GM23338 (cell line): ENCODE measurements at regions not wholly inside any gene's neighbourhood (a gene's known extent, or its start where the extent isn't known, plus 50 kb on each side); places are given as distances from the start of the nearest gene placed in this dataset.

Source experiments
- ATAC-seq: fragments of 200-7000 bp; cut with Tn5 transposase; 3 replicates; pipeline ENCODE4 v1.9.1; 2020
- DNase-seq: peaks from one replicate; pipeline ENCODE4 v3.0.0-alpha.2; 2015; ENCODE audit warnings: low spot score
- H2AFZ ChIP-seq: fragments of 200-600 bp; sonication (generic); 2 replicates; pipeline ENCODE4 v1.8.0; 2016; ENCODE audit warnings: antibody characterized with exemption, mild to moderate bottlenecking, moderate library complexity
- H3F3A ChIP-seq: fragments of 200-600 bp; sonication (generic); replicated peaks from 2 replicates; pipeline ENCODE4 v1.8.0; 2017; ENCODE audit warnings: antibody characterized with exemption, mixed run types, low read depth
- H3K27ac ChIP-seq: fragments of 200-600 bp; sonication (generic); 2 replicates; pipeline ENCODE4 v1.6.1; 2016; ENCODE audit warnings: low read depth
- H3K27me3 ChIP-seq: fragments of 200-600 bp; sonication (generic); 2 replicates; pipeline ENCODE4 v1.8.0; 2016; ENCODE audit warnings: mild to moderate bottlenecking, mixed run types, moderate library complexity; ENCODE audit not compliant: insufficient read depth
- H3K36me3 ChIP-seq: fragments of 200-600 bp; sonication (generic); 2 replicates; pipeline ENCODE4 v1.8.0; 2016; ENCODE audit warnings: mild to moderate bottlenecking; ENCODE audit not compliant: insufficient read depth
- H3K4me1 ChIP-seq: fragments of 200-600 bp; sonication (generic); 2 replicates; pipeline ENCODE4 v1.8.0; 2016; ENCODE audit warnings: mild to moderate bottlenecking, moderate library complexity; ENCODE audit not compliant: insufficient read depth
- H3K4me2 ChIP-seq: fragments of 200-600 bp; sonication (generic); 2 replicates; pipeline ENCODE4 v1.7.1; 2017; ENCODE audit warnings: mixed run types
- H3K4me3 ChIP-seq: fragments of 200-600 bp; sonication (generic); 2 replicates; pipeline ENCODE4 v1.6.1; 2016; ENCODE audit warnings: mixed run types
- H3K79me2 ChIP-seq: fragments of 200-600 bp; sonication (generic); replicated peaks from 2 replicates; pipeline ENCODE4 v1.8.0; 2017; ENCODE audit warnings: mild to moderate bottlenecking; ENCODE audit not compliant: insufficient read depth
- H3K9me2 ChIP-seq: fragments of 200-600 bp; sonication (generic); 2 replicates; pipeline ENCODE4 v1.8.0; 2017; ENCODE audit not compliant: insufficient read depth
- H4K20me1 ChIP-seq: fragments of 200-600 bp; sonication (generic); replicated peaks from 2 replicates; pipeline ENCODE4 v1.8.0; 2017; ENCODE audit warnings: mild to moderate bottlenecking; ENCODE audit not compliant: insufficient read depth
- H3K27ac Mint-ChIP-seq: 2 replicates; pipeline ENCODE4 v1.8.0; 2020; ENCODE audit warnings: inconsistent platforms, mild to moderate bottlenecking, moderate library complexity, mixed read lengths
- H3K27me3 Mint-ChIP-seq: 3 replicates; pipeline ENCODE4 v1.8.0; 2022; ENCODE audit warnings: low read depth, mild to moderate bottlenecking, moderate library complexity, mixed read lengths, inconsistent platforms; ENCODE audit not compliant: insufficient read depth, poor library complexity
- H3K36me3 Mint-ChIP-seq: 3 replicates; pipeline ENCODE4 v1.8.0; 2021; ENCODE audit warnings: low read depth, mild to moderate bottlenecking, inconsistent platforms, moderate library complexity, mixed read lengths
- H3K4me1 Mint-ChIP-seq: 3 replicates; pipeline ENCODE4 v1.8.0; 2020; ENCODE audit warnings: mild to moderate bottlenecking, inconsistent platforms, mixed read lengths
- H3K4me3 Mint-ChIP-seq: 3 replicates; pipeline ENCODE4 v1.8.0; 2021; ENCODE audit warnings: moderate library complexity, mild to moderate bottlenecking, inconsistent platforms, mixed read lengths
- H3K9me3 Mint-ChIP-seq: 3 replicates; pipeline ENCODE4 v1.8.0; 2020; ENCODE audit warnings: moderate library complexity, mild to moderate bottlenecking, inconsistent platforms, mixed read lengths
- CREB1 ChIP-seq: fragments of 250-450 bp; sonication (Bioruptor Pico); IDR thresholded peaks from 2 replicates; pipeline ENCODE4 v1.5.0; 2020; ENCODE audit warnings: low read depth, mild to moderate bottlenecking, moderate library complexity
- JUNB ChIP-seq: IDR thresholded peaks from one replicate; pipeline ENCODE4 v1.6.1; 2016; ENCODE audit warnings: antibody characterized with exemption; ENCODE audit not compliant: unreplicated experiment
- NANOG ChIP-seq: IDR thresholded peaks from 2 replicates; pipeline ENCODE4 v1.6.1; 2016; ENCODE audit warnings: antibody characterized with exemption, borderline replicate concordance
- POLR2AphosphoS5 ChIP-seq: IDR thresholded peaks from 2 replicates; pipeline ENCODE4 v1.6.1; 2016; ENCODE audit warnings: antibody characterized with exemption, low read depth
- REST ChIP-seq: IDR thresholded peaks from one replicate; pipeline ENCODE4 v1.6.1; 2018; ENCODE audit warnings: antibody characterized with exemption; ENCODE audit not compliant: unreplicated experiment
- STAT1 ChIP-seq: IDR thresholded peaks from one replicate; pipeline ENCODE4 v1.6.1; 2016; ENCODE audit warnings: antibody characterized with exemption; ENCODE audit not compliant: unreplicated experiment
- ZNF331 ChIP-seq: fragments of 250-450 bp; sonication (Bioruptor Pico); IDR thresholded peaks from 2 replicates; pipeline ENCODE4 v1.5.0; 2020; ENCODE audit warnings: low read depth, mild to moderate bottlenecking, moderate library complexity
- TF ChIP-seq, protein P1 (sequence below), 2 experiments: fragments of 200-600 bp in 1 of 2; sonication (generic) in 1 of 2; conservative IDR thresholded peaks; 2 replicates each; pipeline versions ENCODE4 v1.5.1 to v1.6.1; 2016 to 2017; ENCODE audit warnings: antibody characterized with exemption in 2 of 2, low read depth in 2 of 2, mild to moderate bottlenecking in 2 of 2, moderate library complexity in 1 of 2
- TF ChIP-seq, protein P2 (sequence below): fragments of 250-450 bp; sonication (Bioruptor Pico); IDR thresholded peaks from 2 replicates; pipeline ENCODE4 v1.5.0; 2020; ENCODE audit warnings: mild to moderate bottlenecking, moderate library complexity

GRCh38 chr2:237182422-237183123 is 96.9 kb downstream of the COPS8 start (continued):
- TF ChIP-seq POLR2AphosphoS5 (no peak), CREB1 (CRISPR knock-in tag) (no peak), ZNF331 (CRISPR knock-in tag) (no peak), JUNB (no peak), STAT1 (no peak)
- TF ChIP-seq, protein P1, sequence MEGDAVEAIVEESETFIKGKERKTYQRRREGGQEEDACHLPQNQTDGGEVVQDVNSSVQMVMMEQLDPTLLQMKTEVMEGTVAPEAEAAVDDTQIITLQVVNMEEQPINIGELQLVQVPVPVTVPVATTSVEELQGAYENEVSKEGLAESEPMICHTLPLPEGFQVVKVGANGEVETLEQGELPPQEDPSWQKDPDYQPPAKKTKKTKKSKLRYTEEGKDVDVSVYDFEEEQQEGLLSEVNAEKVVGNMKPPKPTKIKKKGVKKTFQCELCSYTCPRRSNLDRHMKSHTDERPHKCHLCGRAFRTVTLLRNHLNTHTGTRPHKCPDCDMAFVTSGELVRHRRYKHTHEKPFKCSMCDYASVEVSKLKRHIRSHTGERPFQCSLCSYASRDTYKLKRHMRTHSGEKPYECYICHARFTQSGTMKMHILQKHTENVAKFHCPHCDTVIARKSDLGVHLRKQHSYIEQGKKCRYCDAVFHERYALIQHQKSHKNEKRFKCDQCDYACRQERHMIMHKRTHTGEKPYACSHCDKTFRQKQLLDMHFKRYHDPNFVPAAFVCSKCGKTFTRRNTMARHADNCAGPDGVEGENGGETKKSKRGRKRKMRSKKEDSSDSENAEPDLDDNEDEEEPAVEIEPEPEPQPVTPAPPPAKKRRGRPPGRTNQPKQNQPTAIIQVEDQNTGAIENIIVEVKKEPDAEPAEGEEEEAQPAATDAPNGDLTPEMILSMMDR (conservative IDR thresholded peaks at IDR 0.05; ENCODE audit: low read depth in 2 of 2), result no peak

- no peak overlapping the region for H3K4me3 ChIP-seq
- ATAC-seq, result no peak
- H2AFZ ChIP-seq, result no peak overlapping the region
- H3K9me3 Mint-ChIP-seq, result 0 out of 3 replicates have a peak, but pooled peaks cover 2% of the 10 kb centered on the region
- no peak overlapping the region for H3K27ac Mint-ChIP-seq
- H3K36me3 ChIP-seq, result no peaks in the 10 kb centered on the region
- H3K27me3 ChIP-seq, result no peaks in the 10 kb centered on the region
- H3K9me2 ChIP-seq, result peaks cover 8% of the 10 kb centered on the region; the same call in 1 of the 2 replicates
- H3K27me3 Mint-ChIP-seq, result no peaks in the 10 kb centered on the region
- no peak overlapping the region for H3K4me2 ChIP-seq
- H3F3A ChIP-seq, result no peaks in the 10 kb centered on the region
- H3K79me2 ChIP-seq, result no peaks in the 10 kb centered on the region
- no peak for DNase-seq
- H3K36me3 Mint-ChIP-seq, result no peaks in the 10 kb centered on the region
- no peak overlapping the region for H3K27ac ChIP-seq
- no peaks in the 10 kb centered on the region for H4K20me1 ChIP-seq
- H3K4me3 Mint-ChIP-seq, result no peak overlapping the region
- H3K4me1 Mint-ChIP-seq, result no peaks in the 10 kb centered on the region
- no peaks in the 10 kb centered on the region for H3K4me1 ChIP-seq
- TF ChIP-seq ZNF331 (CRISPR knock-in tag) (no peak), REST (no peak), NANOG (no peak)
- TF ChIP-seq, protein P1 (conservative IDR thresholded peaks at IDR 0.05; ENCODE audit: low read depth in 2 of 2), result no peak
- TF ChIP-seq, protein P2, sequence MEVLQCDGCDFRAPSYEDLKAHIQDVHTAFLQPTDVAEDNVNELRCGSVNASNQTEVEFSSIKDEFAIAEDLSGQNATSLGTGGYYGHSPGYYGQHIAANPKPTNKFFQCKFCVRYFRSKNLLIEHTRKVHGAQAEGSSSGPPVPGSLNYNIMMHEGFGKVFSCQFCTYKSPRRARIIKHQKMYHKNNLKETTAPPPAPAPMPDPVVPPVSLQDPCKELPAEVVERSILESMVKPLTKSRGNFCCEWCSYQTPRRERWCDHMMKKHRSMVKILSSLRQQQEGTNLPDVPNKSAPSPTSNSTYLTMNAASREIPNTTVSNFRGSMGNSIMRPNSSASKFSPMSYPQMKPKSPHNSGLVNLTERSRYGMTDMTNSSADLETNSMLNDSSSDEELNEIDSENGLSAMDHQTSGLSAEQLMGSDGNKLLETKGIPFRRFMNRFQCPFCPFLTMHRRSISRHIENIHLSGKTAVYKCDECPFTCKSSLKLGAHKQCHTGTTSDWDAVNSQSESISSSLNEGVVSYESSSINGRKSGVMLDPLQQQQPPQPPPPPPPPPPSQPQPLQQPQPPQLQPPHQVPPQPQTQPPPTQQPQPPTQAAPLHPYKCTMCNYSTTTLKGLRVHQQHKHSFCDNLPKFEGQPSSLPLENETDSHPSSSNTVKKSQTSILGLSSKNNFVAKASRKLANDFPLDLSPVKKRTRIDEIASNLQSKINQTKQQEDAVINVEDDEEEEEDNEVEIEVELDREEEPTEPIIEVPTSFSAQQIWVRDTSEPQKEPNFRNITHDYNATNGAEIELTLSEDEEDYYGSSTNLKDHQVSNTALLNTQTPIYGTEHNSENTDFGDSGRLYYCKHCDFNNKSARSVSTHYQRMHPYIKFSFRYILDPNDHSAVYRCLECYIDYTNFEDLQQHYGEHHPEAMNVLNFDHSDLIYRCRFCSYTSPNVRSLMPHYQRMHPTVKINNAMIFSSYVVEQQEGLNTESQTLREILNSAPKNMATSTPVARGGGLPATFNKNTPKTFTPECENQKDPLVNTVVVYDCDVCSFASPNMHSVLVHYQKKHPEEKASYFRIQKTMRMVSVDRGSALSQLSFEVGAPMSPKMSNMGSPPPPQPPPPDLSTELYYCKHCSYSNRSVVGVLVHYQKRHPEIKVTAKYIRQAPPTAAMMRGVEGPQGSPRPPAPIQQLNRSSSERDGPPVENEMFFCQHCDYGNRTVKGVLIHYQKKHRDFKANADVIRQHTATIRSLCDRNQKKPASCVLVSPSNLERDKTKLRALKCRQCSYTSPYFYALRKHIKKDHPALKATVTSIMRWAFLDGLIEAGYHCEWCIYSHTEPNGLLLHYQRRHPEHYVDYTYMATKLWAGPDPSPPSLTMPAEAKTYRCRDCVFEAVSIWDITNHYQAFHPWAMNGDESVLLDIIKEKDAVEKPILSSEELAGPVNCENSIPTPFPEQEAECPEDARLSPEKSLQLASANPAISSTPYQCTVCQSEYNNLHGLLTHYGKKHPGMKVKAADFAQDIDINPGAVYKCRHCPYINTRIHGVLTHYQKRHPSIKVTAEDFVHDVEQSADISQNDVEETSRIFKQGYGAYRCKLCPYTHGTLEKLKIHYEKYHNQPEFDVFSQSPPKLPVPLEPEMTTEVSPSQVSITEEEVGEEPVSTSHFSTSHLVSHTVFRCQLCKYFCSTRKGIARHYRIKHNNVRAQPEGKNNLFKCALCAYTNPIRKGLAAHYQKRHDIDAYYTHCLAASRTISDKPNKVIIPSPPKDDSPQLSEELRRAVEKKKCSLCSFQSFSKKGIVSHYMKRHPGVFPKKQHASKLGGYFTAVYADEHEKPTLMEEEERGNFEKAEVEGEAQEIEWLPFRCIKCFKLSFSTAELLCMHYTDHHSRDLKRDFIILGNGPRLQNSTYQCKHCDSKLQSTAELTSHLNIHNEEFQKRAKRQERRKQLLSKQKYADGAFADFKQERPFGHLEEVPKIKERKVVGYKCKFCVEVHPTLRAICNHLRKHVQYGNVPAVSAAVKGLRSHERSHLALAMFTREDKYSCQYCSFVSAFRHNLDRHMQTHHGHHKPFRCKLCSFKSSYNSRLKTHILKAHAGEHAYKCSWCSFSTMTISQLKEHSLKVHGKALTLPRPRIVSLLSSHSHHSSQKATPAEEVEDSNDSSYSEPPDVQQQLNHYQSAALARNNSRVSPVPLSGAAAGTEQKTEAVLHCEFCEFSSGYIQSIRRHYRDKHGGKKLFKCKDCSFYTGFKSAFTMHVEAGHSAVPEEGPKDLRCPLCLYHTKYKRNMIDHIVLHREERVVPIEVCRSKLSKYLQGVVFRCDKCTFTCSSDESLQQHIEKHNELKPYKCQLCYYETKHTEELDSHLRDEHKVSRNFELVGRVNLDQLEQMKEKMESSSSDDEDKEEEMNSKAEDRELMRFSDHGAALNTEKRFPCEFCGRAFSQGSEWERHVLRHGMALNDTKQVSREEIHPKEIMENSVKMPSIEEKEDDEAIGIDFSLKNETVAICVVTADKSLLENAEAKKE, result no peak
Observed at GRCh38 chr2:237184192-237184918, 98.7 kb downstream of the COPS8 start.
